Eye (tissue), 1 donor: ENCODE measurements at regions not wholly inside any gene's neighbourhood (a gene's known extent, or its start where the extent isn't known, plus 50 kb on each side); places are given as distances from the start of the nearest gene placed in this dataset.

Experiments used
- DNase-seq: peaks from one replicate; pipeline ENCODE4 v3.0.0-alpha.2; 2015

- no peak for DNase-seq
These were observed 586.3 kb upstream of the LMCD1 start for GRCh38 chr3:7915356-7915755.

- no peak for DNase-seq
These were observed 584.0 kb upstream of the LMCD1 start for GRCh38 chr3:7917443-7918151.

GRCh38 chr3:7920211-7920610, 581.4 kb upstream of the LMCD1 start:
- no peak for DNase-seq

GRCh38 chr3:7924228-7924627, 577.4 kb upstream of the LMCD1 start:
- DNase-seq: no peak

- DNase-seq: no peak
These were observed 574.6 kb upstream of the LMCD1 start for GRCh38 chr3:7927015-7927414.

GRCh38 chr3:7927864-7928263, 573.8 kb upstream of the LMCD1 start:
- DNase-seq: no peak

GRCh38 chr3:7929319-7929889, 572.2 kb upstream of the LMCD1 start:
- peak; percentile 1 for DNase-seq

- no peak for DNase-seq
These were observed 567.3 kb upstream of the LMCD1 start for GRCh38 chr3:7934362-7934761.

- no peak for DNase-seq
These were observed 553.7 kb upstream of the LMCD1 start for GRCh38 chr3:7947930-7948329.

- DNase-seq: no peak
These were observed 550.7 kb upstream of the LMCD1 start for GRCh38 chr3:7950890-7951289.

GRCh38 chr3:7953449-7954014, 548.1 kb upstream of the LMCD1 start:
- DNase-seq: no peak

GRCh38 chr3:7957024-7957423, 544.6 kb upstream of the LMCD1 start:
- DNase-seq: no peak

- no peak for DNase-seq
These were observed 542.5 kb upstream of the LMCD1 start for GRCh38 chr3:7959094-7959493.

GRCh38 chr3:7960601-7961000, 541.0 kb upstream of the LMCD1 start:
- DNase-seq: no peak

- no peak for DNase-seq
These were observed 539.3 kb upstream of the LMCD1 start for GRCh38 chr3:7962301-7962700.

- no peak for DNase-seq
These were observed 536.7 kb upstream of the LMCD1 start for GRCh38 chr3:7964899-7965298.

GRCh38 chr3:7973006-7973405, 528.6 kb upstream of the LMCD1 start:
- DNase-seq: peak; percentile 7

GRCh38 chr3:7977245-7978086, 524.2 kb upstream of the LMCD1 start:
- no peak for DNase-seq

GRCh38 chr3:7978087-7978422, 523.6 kb upstream of the LMCD1 start:
- DNase-seq: peak; percentile 95

- DNase-seq: no peak
These were observed 519.5 kb upstream of the LMCD1 start for GRCh38 chr3:7982126-7982525.

GRCh38 chr3:7999384-7999783, 502.2 kb upstream of the LMCD1 start:
- DNase-seq: peak; percentile 77

- no peak for DNase-seq
These were observed 500.3 kb upstream of the LMCD1 start for GRCh38 chr3:8001307-8001706.

- DNase-seq: no peak
These were observed 499.9 kb upstream of the LMCD1 start for GRCh38 chr3:8001712-8002111.

GRCh38 chr3:8011902-8012301, 489.7 kb upstream of the LMCD1 start:
- DNase-seq: no peak
